ENCODE measurements at regions not wholly inside any gene's neighbourhood (a gene's known extent, or its start where the extent isn't known, plus 50 kb on each side); places are given as distances from the start of the nearest gene placed in this dataset.

GRCh38 chr16:72474501-72475123 lies 302.7 kb upstream of the PMFBP1 start:
- no peaks in the 10 kb centered on the region for H3K27me3 ChIP-seq (ENCODE audit: insufficient read depth, poor library complexity, severe bottlenecking)
- TF ChIP-seq, protein P1, sequence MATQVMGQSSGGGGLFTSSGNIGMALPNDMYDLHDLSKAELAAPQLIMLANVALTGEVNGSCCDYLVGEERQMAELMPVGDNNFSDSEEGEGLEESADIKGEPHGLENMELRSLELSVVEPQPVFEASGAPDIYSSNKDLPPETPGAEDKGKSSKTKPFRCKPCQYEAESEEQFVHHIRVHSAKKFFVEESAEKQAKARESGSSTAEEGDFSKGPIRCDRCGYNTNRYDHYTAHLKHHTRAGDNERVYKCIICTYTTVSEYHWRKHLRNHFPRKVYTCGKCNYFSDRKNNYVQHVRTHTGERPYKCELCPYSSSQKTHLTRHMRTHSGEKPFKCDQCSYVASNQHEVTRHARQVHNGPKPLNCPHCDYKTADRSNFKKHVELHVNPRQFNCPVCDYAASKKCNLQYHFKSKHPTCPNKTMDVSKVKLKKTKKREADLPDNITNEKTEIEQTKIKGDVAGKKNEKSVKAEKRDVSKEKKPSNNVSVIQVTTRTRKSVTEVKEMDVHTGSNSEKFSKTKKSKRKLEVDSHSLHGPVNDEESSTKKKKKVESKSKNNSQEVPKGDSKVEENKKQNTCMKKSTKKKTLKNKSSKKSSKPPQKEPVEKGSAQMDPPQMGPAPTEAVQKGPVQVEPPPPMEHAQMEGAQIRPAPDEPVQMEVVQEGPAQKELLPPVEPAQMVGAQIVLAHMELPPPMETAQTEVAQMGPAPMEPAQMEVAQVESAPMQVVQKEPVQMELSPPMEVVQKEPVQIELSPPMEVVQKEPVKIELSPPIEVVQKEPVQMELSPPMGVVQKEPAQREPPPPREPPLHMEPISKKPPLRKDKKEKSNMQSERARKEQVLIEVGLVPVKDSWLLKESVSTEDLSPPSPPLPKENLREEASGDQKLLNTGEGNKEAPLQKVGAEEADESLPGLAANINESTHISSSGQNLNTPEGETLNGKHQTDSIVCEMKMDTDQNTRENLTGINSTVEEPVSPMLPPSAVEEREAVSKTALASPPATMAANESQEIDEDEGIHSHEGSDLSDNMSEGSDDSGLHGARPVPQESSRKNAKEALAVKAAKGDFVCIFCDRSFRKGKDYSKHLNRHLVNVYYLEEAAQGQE (IDR thresholded peaks at IDR 0.05; ENCODE audit: insufficient replicate concordance, low read depth) = no peak
- TF ChIP-seq POLR2AphosphoS5 (IDR thresholded peaks at IDR 0.05; ENCODE audit: low read depth) = no peak
- TF ChIP-seq GABPA (IDR thresholded peaks at IDR 0.05; ENCODE audit: low read depth) = no peak
- TF ChIP-seq SPI1 (IDR thresholded peaks at IDR 0.05; ENCODE audit: borderline replicate concordance, low read depth) = no peak
- no peak for TF ChIP-seq CTCF (IDR thresholded peaks at IDR 0.05; ENCODE audit: insufficient read depth, low read length)
- H3K4me3 ChIP-seq (replicated peaks; ENCODE audit: insufficient read depth, low read length) = no peak overlapping the region
- no peak overlapping the region for H3K27ac ChIP-seq (replicated peaks)
- DNase-seq (ENCODE audit: low read depth in 1 of 2, low spot score in 1 of 2) = no peak

DNA sequence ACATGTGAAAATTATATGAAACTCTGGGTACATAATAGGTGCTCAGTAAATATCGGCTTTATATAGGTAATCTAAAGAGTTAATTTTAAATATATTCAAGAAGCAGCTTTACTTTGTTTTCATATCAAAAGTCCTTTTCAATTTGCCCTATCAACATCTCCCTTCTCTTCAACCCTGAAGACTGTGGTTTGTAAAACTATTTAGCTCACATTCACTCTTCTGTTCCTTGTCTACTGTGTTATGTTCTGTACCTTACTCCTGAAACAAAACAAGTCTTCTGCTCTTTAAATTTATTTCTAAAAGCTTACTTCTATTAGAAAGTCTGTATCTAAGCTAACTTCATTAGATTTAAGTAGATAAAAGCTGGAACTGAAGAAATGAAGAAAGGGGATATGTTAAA lies 301.7 kb upstream of the PMFBP1 start:
- Histone ChIP-seq H3K27ac (replicated peaks) (no peak overlapping the region), H3K27me3 (ENCODE audit: insufficient read depth, poor library complexity, severe bottlenecking) (no peaks in the 10 kb centered on the region), H3K4me3 (replicated peaks; ENCODE audit: insufficient read depth, low read length) (no peak overlapping the region)
- no peak for DNase-seq (ENCODE audit: low read depth in 1 of 2, low spot score in 1 of 2)
- TF ChIP-seq SPI1 (IDR thresholded peaks at IDR 0.05; ENCODE audit: borderline replicate concordance, low read depth) (no peak), GABPA (IDR thresholded peaks at IDR 0.05; ENCODE audit: low read depth) (no peak), CTCF (IDR thresholded peaks at IDR 0.05; ENCODE audit: insufficient read depth, low read length) (no peak)

DNA sequence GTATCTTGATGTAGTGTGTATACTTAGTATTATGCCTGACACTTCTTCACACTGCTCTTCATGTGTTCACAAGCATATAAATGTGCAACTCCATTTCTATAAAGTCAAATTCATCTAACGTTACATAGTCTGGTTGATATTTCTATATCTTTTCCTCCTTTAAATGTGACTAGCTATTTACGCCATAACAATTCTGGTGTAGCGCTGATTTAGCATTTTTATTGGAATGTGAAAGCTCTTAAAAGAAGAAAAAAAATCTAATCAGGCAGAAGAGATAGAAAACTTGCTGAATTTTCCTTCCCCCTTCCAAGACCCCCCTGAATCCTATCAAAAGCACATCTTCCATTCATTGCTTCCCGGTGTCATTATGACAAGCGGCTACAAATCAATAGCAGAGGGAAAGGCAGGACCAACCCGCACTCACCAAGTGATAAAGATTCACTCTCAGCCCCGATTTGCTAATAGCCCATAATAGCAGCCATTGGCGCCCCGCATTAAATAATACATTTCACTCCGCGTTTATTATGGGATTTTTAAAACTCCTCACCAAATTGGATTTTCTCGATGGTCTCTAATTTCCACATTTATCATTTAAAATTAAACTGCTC lies 299.5 kb upstream of the PMFBP1 start:
- no peak overlapping the region for H3K4me3 ChIP-seq (replicated peaks; ENCODE audit: insufficient read depth, low read length)
- DNase-seq (ENCODE audit: low read depth in 1 of 2, low spot score in 1 of 2) = no peak
- TF ChIP-seq SPI1 (IDR thresholded peaks at IDR 0.05; ENCODE audit: borderline replicate concordance, low read depth) = no peak
- TF ChIP-seq, protein P1 (IDR thresholded peaks at IDR 0.05; ENCODE audit: insufficient replicate concordance, low read depth) = no peak
- no peak for TF ChIP-seq POLR2AphosphoS5 (IDR thresholded peaks at IDR 0.05; ENCODE audit: low read depth)
- TF ChIP-seq GABPA (IDR thresholded peaks at IDR 0.05; ENCODE audit: low read depth) = no peak
- TF ChIP-seq CTCF (IDR thresholded peaks at IDR 0.05; ENCODE audit: insufficient read depth, low read length) = no peak
- H3K27me3 ChIP-seq (ENCODE audit: insufficient read depth, poor library complexity, severe bottlenecking) = no peaks in the 10 kb centered on the region
- H3K27ac ChIP-seq (replicated peaks) = no peak overlapping the region

Data from HL-60 (cell line).